ENCODE measurements at regions not wholly inside any gene's neighbourhood (a gene's known extent, or its start where the extent isn't known, plus 50 kb on each side); places are given as distances from the start of the nearest gene placed in this dataset.

- DNase-seq (ENCODE audit: low read depth): no peak
Observed at GRCh38 chr16:35651841-35652240, 2192.4 kb downstream of the TP53TG3F start.

- DNase-seq (ENCODE audit: low read depth): no peak
Observed at GRCh38 chr16:35664091-35664693, 2204.8 kb downstream of the TP53TG3F start.

GRCh38 chr16:35685085-35685484, 2225.7 kb downstream of the TP53TG3F start:
- no peak for DNase-seq (ENCODE audit: low read depth)

GRCh38 chr16:35686595-35686994, 2227.2 kb downstream of the TP53TG3F start:
- no peak for DNase-seq (ENCODE audit: low read depth)

- DNase-seq (ENCODE audit: low read depth): no peak
Observed at GRCh38 chr16:35687071-35687470, 2227.7 kb downstream of the TP53TG3F start.

GRCh38 chr16:35687781-35688180, 2228.4 kb downstream of the TP53TG3F start:
- no peak for DNase-seq (ENCODE audit: low read depth)

GRCh38 chr16:35689764-35690163, 2230.4 kb downstream of the TP53TG3F start:
- no peak for DNase-seq (ENCODE audit: low read depth)

GRCh38 chr16:35690413-35690812, 2231.0 kb downstream of the TP53TG3F start:
- DNase-seq (ENCODE audit: low read depth): no peak

- no peak for DNase-seq (ENCODE audit: low read depth)
Observed at GRCh38 chr16:35691057-35691456, 2231.6 kb downstream of the TP53TG3F start.

GRCh38 chr16:35692824-35693223, 2233.4 kb downstream of the TP53TG3F start:
- DNase-seq (ENCODE audit: low read depth): no peak

GRCh38 chr16:35706901-35707300, 2247.5 kb downstream of the TP53TG3F start:
- no peak for DNase-seq (ENCODE audit: low read depth)

GRCh38 chr16:35711435-35711834, 2252.0 kb downstream of the TP53TG3F start:
- no peak for DNase-seq (ENCODE audit: low read depth)

GRCh38 chr16:35711958-35712357, 2252.5 kb downstream of the TP53TG3F start:
- DNase-seq (ENCODE audit: low read depth): no peak

- DNase-seq (ENCODE audit: low read depth): no peak
Observed at GRCh38 chr16:35713762-35714650, 2254.6 kb downstream of the TP53TG3F start.

GRCh38 chr16:35714665-35715064, 2255.3 kb downstream of the TP53TG3F start:
- no peak for DNase-seq (ENCODE audit: low read depth)

- no peak for DNase-seq (ENCODE audit: low read depth)
Observed at GRCh38 chr16:35724551-35724950, 2265.1 kb downstream of the TP53TG3F start.

GRCh38 chr16:35725949-35726348, 2266.5 kb downstream of the TP53TG3F start:
- DNase-seq (ENCODE audit: low read depth): no peak

- no peak for DNase-seq (ENCODE audit: low read depth)
Observed at GRCh38 chr16:35730251-35730650, 2270.8 kb downstream of the TP53TG3F start.

GRCh38 chr16:35731341-35732040, 2272.1 kb downstream of the TP53TG3F start:
- DNase-seq (ENCODE audit: low read depth): no peak

- no peak for DNase-seq (ENCODE audit: low read depth)
Observed at GRCh38 chr16:35732046-35732810, 2272.8 kb downstream of the TP53TG3F start.

GRCh38 chr16:35733278-35733965, 2274.0 kb downstream of the TP53TG3F start:
- no peak for DNase-seq (ENCODE audit: low read depth)
